H9 (cell line): ENCODE measurements at regions not wholly inside any gene's neighbourhood (a gene's known extent, or its start where the extent isn't known, plus 50 kb on each side); places are given as distances from the start of the nearest gene placed in this dataset.

Experiments used
- DNase-seq: peaks from one replicate; pipeline ENCODE4 v3.0.0-alpha.2; 2017
- H2AFZ ChIP-seq: one replicate; pipeline ENCODE4 v1.6.1; 2013; ENCODE audit warnings: mild to moderate bottlenecking, low read length, control low read depth, moderate library complexity
- H2AK5ac ChIP-seq: 2 replicates; pipeline ENCODE4 v1.6.1; 2013; ENCODE audit warnings: low read length, control low read depth, mixed read lengths; ENCODE audit not compliant: insufficient read length
- H2BK120ac ChIP-seq: one replicate; pipeline ENCODE4 v1.6.1; 2013; ENCODE audit warnings: low read depth, mild to moderate bottlenecking, low read length, control low read depth, inconsistent platforms; ENCODE audit not compliant: poor library complexity, severe bottlenecking
- H2BK12ac ChIP-seq: 2 replicates; pipeline ENCODE4 v1.6.1; 2013; ENCODE audit warnings: low read length, control low read depth, mixed read lengths, low read depth; ENCODE audit not compliant: insufficient read length
- H2BK15ac ChIP-seq: 2 replicates; pipeline ENCODE4 v1.6.1; 2013; ENCODE audit warnings: low read depth, low read length, control low read depth
- H2BK20ac ChIP-seq: one replicate; pipeline ENCODE4 v1.6.1; 2013; ENCODE audit warnings: low read depth, mild to moderate bottlenecking, low read length, control low read depth, inconsistent platforms; ENCODE audit not compliant: poor library complexity, severe bottlenecking
- H2BK5ac ChIP-seq: 2 replicates; pipeline ENCODE4 v1.6.1; 2013; ENCODE audit warnings: low read length, control low read depth, mixed read lengths; ENCODE audit not compliant: insufficient read length
- H3K14ac ChIP-seq: 2 replicates; pipeline ENCODE4 v1.6.1; 2013; ENCODE audit warnings: low read length, control low read depth; ENCODE audit not compliant: insufficient read depth
- H3K18ac ChIP-seq: 2 replicates; pipeline ENCODE4 v1.6.1; 2013; ENCODE audit warnings: low read depth, mild to moderate bottlenecking, mixed read lengths, low read length, control low read depth; ENCODE audit not compliant: insufficient read length
- H3K23ac ChIP-seq: 2 replicates; pipeline ENCODE4 v1.6.1; 2013; ENCODE audit warnings: low read length, control low read depth, mixed read lengths, low read depth; ENCODE audit not compliant: insufficient read length
- H3K23me2 ChIP-seq: 2 replicates; pipeline ENCODE4 v1.6.1; 2013; ENCODE audit warnings: low read depth, mild to moderate bottlenecking, mixed read lengths, low read length, control low read depth; ENCODE audit not compliant: insufficient read length, poor library complexity, severe bottlenecking
- H3K27ac ChIP-seq: 2 replicates; pipeline ENCODE4 v1.5.1; 2013; ENCODE audit warnings: low read length, control low read depth, mixed read lengths, low read depth; ENCODE audit not compliant: insufficient read length
- H3K27me3 ChIP-seq: 2 replicates; pipeline ENCODE4 v1.6.1; 2013; ENCODE audit warnings: low read length, control low read depth, inconsistent platforms; ENCODE audit not compliant: insufficient read depth
- H3K4ac ChIP-seq: 2 replicates; pipeline ENCODE4 v1.6.1; 2013; ENCODE audit warnings: low read depth, mild to moderate bottlenecking, control low read depth, inconsistent platforms, low read length, moderate library complexity
- H3K4me1 ChIP-seq: 2 replicates; pipeline ENCODE4 v1.6.1; 2013; ENCODE audit warnings: low read length, control low read depth, inconsistent platforms; ENCODE audit not compliant: insufficient read depth
- H3K4me2 ChIP-seq: 2 replicates; pipeline ENCODE4 v1.6.1; 2013; ENCODE audit warnings: low read length, control low read depth, mixed read lengths; ENCODE audit not compliant: insufficient read length, insufficient read depth
- H3K56ac ChIP-seq: 2 replicates; pipeline ENCODE4 v1.6.1; 2013; ENCODE audit warnings: low read depth, mild to moderate bottlenecking, mixed read lengths, low read length, control low read depth; ENCODE audit not compliant: insufficient read length
- H3K79me1 ChIP-seq: 2 replicates; pipeline ENCODE4 v1.6.1; 2013; ENCODE audit warnings: low read depth, mild to moderate bottlenecking, moderate library complexity, low read length, control low read depth, inconsistent platforms; ENCODE audit not compliant: insufficient read depth, poor library complexity, severe bottlenecking
- H3K79me2 ChIP-seq: 2 replicates; pipeline ENCODE4 v1.6.1; 2013; ENCODE audit warnings: low read length, control low read depth, inconsistent platforms; ENCODE audit not compliant: insufficient read depth
- H3K9ac ChIP-seq: 2 replicates; pipeline ENCODE4 v1.6.1; 2013; ENCODE audit warnings: low read length, control low read depth, mixed read lengths; ENCODE audit not compliant: insufficient read length; ENCODE audit errors: extremely low read depth
- H3K9me3 ChIP-seq: one replicate; pipeline ENCODE4 v1.6.1; 2013; ENCODE audit warnings: low read depth, low read length, inconsistent platforms; ENCODE audit not compliant: control insufficient read depth
- H3T11ph ChIP-seq: one replicate; pipeline ENCODE4 v1.6.1; 2013; ENCODE audit warnings: mild to moderate bottlenecking, low read length, control low read depth, inconsistent platforms
- H4K20me1 ChIP-seq: one replicate; pipeline ENCODE4 v1.6.1; 2013; ENCODE audit not compliant: control insufficient read depth, insufficient read length, insufficient read depth
- H4K5ac ChIP-seq: 2 replicates; pipeline ENCODE4 v1.6.1; 2013; ENCODE audit warnings: low read depth, mild to moderate bottlenecking, mixed read lengths, low read length, control low read depth; ENCODE audit not compliant: insufficient read length
- H4K8ac ChIP-seq: replicated peaks from 2 replicates; pipeline ENCODE4 v1.6.1; 2013; ENCODE audit warnings: low read length, control low read depth, mixed read lengths, low read depth; ENCODE audit not compliant: insufficient read length
- H4K91ac ChIP-seq: 2 replicates; pipeline ENCODE4 v1.6.1; 2013; ENCODE audit warnings: low read depth, mild to moderate bottlenecking, moderate library complexity, mixed read lengths, low read length, control low read depth; ENCODE audit not compliant: insufficient read length
- H3K27ac Mint-ChIP-seq, 3 experiments: 2 replicates in 2 of 3; 3 replicates in 1 of 3; pipeline ENCODE4 v1.8.0; 2020 to 2021; ENCODE audit warnings: mixed read lengths in 3 of 3, mild to moderate bottlenecking in 1 of 3, moderate library complexity in 1 of 3
- H3K27me3 Mint-ChIP-seq: 2 replicates; pipeline ENCODE4 v1.8.0; 2021; ENCODE audit warnings: low read depth, mild to moderate bottlenecking, moderate library complexity, mixed read lengths
- H3K36me3 Mint-ChIP-seq, 3 experiments: 2 replicates in 2 of 3; 3 replicates in 1 of 3; pipeline ENCODE4 v1.8.0; 2020 to 2021; ENCODE audit warnings: low read depth in 3 of 3, mixed read lengths in 3 of 3; ENCODE audit not compliant: insufficient read depth in 1 of 3
- H3K4me1 Mint-ChIP-seq, 2 experiments: 2 replicates each; pipeline ENCODE4 v1.8.0; 2020; ENCODE audit warnings: mixed read lengths in 2 of 2
- H3K4me3 Mint-ChIP-seq, 2 experiments: 2 replicates in 1 of 2; 3 replicates in 1 of 2; pipeline ENCODE4 v1.8.0; 2020 to 2021; ENCODE audit warnings: mild to moderate bottlenecking in 2 of 2, mixed read lengths in 2 of 2, moderate library complexity in 1 of 2
- H3K9me3 Mint-ChIP-seq, 2 experiments: 2 replicates in 1 of 2; 3 replicates in 1 of 2; pipeline ENCODE4 v1.8.0; 2020; ENCODE audit warnings: mild to moderate bottlenecking in 2 of 2, mixed read lengths in 2 of 2, moderate library complexity in 1 of 2
- CTCF ChIP-seq: fragments of 200-600 bp; sonication (generic); conservative IDR thresholded peaks from 3 replicates; pipeline ENCODE4 v1.8.0; 2021; ENCODE audit warnings: antibody characterized with exemption, mild to moderate bottlenecking
- WGBS: extraction: QIAGEN DNeasy Blood & Tissue Kit; methylation state at CpG from one replicate; pipeline ENCODE4 v1.1.7; 2013; ENCODE audit warnings: missing lambda C conversion rate, low lambda C conversion rate, mixed read lengths; ENCODE audit not compliant: insufficient read length; ENCODE audit errors: extremely low coverage; 5-methylcytosine and 5-hydroxymethylcytosine counted together

DNA sequence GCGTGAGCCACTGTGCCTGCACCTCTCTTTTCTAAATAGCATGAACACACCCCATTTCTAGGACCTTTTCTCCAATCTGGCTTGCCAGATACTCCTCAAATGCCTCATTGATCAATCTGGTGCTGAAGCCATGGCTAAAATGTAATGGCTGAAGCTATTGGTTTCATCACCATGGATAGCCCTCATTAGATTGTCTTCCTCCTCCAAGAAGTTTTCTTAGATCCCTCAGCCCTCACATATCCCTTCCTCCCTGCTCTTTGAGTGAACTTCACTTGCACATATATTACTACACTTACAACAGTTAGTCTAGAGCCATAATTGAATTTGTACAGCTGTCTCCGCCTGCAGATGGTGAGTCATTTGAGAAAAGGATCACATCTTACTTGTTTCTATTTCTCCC, 77.9 kb upstream of the TOX3 start:
- Histone ChIP-seq H2AFZ (no peak overlapping the region), H3T11ph (no peak overlapping the region), H3K56ac (no peak overlapping the region), H4K5ac (no peak overlapping the region), H2BK12ac (no peak overlapping the region), H3K9me3 (no peaks in the 10 kb centered on the region), H4K20me1 (no peaks in the 10 kb centered on the region), H2BK120ac (no peak overlapping the region), H3K27ac (no peak overlapping the region), H3K23me2 (no peaks in the 10 kb centered on the region), H3K79me1 (no peaks in the 10 kb centered on the region), H4K8ac (no peak overlapping the region), H4K91ac (no peak overlapping the region), H3K9ac (no peak overlapping the region), H3K79me2 (no peaks in the 10 kb centered on the region), H2BK5ac (no peak overlapping the region), H2AK5ac (no peak overlapping the region), H2BK15ac (no peak overlapping the region), H3K23ac (no peak overlapping the region), H3K18ac (no peak overlapping the region), H3K4ac (no peak overlapping the region), H3K14ac (no peak overlapping the region), H3K4me2 (no peak overlapping the region), H3K4me1 (no peaks in the 10 kb centered on the region), H3K27me3 (no peaks in the 10 kb centered on the region), H2BK20ac (no peak overlapping the region)
- H3K4me3 Mint-ChIP-seq = no peak overlapping the region
- no CpG with 5 or more reads among the region's 2 CpGs for WGBS
- no peaks in the 10 kb centered on the region for H3K36me3 Mint-ChIP-seq
- peaks cover 5 to 16% of the 10 kb centered on the region in 2 experiments; a peak in 3 of 4 replicates for H3K4me1 Mint-ChIP-seq
- peaks cover 4% of the 10 kb centered on the region for H3K27me3 Mint-ChIP-seq
- H3K9me3 Mint-ChIP-seq = no peaks in the 10 kb centered on the region
- H3K27ac Mint-ChIP-seq = peak overlapping the region in 1 of 3 experiments; percentile 2; a peak in 1 of 7 replicates
- TF ChIP-seq CTCF = no peak
- no peak for DNase-seq
